GM12892 (cell line): ENCODE measurements at regions not wholly inside any gene's neighbourhood (a gene's known extent, or its start where the extent isn't known, plus 50 kb on each side); places are given as distances from the start of the nearest gene placed in this dataset.
"Not testable (repeated sequence)": the region's sequence is repeated elsewhere in the genome, so short reads cannot be mapped to it uniquely, and the experiment has no call there.

Experiments
- DNase-seq: peaks from one replicate; pipeline ENCODE4 v3.0.0; 2011; ENCODE audit not compliant: insufficient read length
- FAIRE-seq: peaks from 2 replicates; lab custom pipeline; 2011; peaks lifted over from hg19 to GRCh38; lab: Jason Lieb, UNC
- POLR2A ChIP-seq: IDR thresholded peaks from 2 replicates; pipeline ENCODE4 v1.6.1; 2011; ENCODE audit warnings: low read depth, low read length, control low read depth
- POLR2AphosphoS5 ChIP-seq: IDR thresholded peaks from 2 replicates; pipeline ENCODE4 v1.6.1; 2011; ENCODE audit warnings: low read depth, low read length, control low read depth
- TAF1 ChIP-seq: IDR thresholded peaks from 2 replicates; pipeline ENCODE4 v1.6.1; 2011; ENCODE audit warnings: low read depth, mild to moderate bottlenecking, control low read depth, low read length, borderline replicate concordance

DNA sequence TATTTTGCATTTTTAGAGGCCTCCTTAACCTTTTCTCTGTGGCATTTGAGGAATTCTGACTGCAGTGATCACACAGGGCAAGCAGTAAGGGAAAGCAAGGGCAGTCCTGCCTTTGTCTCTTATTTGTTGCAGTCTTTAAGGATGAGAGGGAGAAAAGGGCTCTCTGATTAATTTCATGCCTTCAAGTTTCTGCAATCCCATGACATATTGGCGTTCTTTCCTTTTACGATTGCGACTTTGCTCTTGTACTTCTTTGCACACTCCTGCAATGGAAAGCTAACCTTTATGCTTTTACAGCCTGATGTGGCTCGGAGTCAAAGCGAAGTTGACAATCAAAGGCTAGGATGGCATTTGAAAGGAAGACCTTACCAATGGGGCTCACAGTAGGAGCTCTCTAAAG, 698.4 kb downstream of the DNAH5 start:
- FAIRE-seq (no peak), DNase-seq (no peak)
- no peak for TF ChIP-seq POLR2AphosphoS5
- no peak for TF ChIP-seq POLR2A
- no peak for TF ChIP-seq TAF1

DNA sequence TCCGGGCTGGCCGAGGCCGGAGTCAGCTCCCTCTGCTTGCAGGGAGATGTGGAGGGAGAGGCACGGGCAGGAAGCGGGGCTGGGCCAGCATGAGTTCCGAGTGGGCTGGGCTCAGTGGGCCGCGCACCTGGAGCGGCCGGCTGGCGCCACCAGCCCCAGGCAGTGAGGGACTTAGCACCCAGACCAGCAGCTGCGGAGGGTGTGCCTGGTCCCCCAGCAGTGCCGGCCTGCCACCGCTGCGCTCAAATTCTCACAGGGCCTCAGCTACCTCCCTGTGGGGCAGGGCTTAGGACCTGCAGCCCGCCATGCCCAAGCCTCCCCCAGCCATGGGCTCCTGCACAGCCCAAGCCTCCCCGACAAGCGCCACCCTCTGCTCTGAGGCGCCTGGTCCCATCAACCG, 700.3 kb downstream of the DNAH5 start:
- no peak for FAIRE-seq
- TF ChIP-seq POLR2AphosphoS5 (no peak), POLR2A (no peak)
- DNase-seq, result no peak

DNA sequence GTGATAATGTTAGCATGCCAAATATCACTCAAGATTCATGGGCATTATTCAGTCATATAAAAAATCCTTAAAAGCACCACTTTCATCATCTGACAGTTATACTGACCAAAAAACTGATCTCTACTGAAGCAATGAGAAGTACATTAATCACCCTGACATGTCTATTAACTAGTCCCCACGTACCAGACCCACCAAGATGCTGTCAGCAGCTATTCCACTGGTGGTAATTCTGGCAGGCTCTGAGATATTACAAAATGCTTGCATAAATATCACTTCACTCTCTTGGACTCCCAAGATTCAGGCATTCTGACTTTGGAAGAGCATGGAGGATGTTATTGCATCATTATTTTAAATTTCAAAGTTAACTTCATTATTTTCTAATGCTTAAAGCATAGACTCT, 717.0 kb downstream of the DNAH5 start:
- DNase-seq, result no peak
- no peak for FAIRE-seq
- TF ChIP-seq POLR2AphosphoS5 (no peak), TAF1 (no peak), POLR2A (no peak)

DNA sequence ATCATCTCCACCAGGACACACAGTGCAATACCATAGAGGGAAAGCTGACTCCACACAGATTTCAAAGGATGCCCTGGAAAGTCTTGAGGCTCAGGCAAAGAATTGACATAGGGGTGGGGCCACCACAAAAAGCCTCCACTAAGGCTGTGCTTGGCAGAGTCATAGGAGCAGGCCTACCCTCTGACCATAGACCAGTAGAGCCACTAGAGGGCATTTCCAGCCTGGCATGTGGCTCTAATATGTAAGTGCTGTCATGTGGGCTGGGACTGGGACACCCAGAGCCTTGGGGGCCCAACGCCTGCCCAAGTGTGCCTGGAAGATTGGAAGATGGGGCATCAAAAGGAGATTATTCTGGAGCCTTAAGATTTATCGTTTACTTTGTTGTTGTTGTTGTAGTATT, 726.0 kb downstream of the DNAH5 start:
- TF ChIP-seq POLR2A (no peak), POLR2AphosphoS5 (no peak), TAF1 (no peak)
- DNase-seq (no peak), FAIRE-seq (no peak)

DNA sequence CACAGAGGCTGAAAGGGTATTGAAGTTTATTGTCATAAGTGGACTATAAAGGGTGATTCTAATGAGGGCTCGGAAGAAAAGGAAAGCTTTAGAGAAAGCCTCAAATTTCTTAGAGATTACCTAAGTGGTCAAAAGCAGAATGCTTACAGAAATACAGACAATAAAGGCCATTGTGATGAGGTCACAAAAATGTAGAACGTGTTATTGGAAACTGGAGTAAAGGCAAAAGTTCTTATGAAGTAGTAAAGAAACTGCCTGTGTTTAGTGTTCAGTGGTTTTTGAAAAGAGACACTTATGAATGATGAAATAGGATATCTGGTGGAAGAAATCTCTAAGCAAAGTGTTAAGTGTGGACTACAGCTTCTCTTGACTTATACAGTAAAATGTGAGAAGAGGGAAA, 726.9 kb downstream of the DNAH5 start:
- no peak for DNase-seq
- FAIRE-seq, result no peak
- no peak for TF ChIP-seq POLR2AphosphoS5
- no peak for TF ChIP-seq POLR2A
- no peak for TF ChIP-seq TAF1

DNA sequence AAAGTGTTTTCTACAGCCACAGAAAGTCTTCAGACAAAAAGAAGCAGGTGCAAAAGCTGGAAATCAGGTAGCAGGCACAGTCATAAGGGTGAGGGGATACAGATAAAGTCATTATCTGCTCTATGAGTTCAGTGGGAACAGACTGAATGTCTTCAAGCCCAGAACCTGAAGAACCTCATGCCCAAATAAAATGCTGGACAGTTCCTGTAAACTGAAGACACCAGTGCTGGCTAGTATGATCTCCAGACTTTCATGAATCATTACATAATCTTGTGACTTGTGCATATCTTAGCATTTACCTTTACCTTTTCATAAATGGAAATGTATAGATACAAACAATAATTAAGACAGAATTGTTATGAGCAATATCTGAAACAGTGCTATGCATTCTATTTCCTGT, 728.7 kb downstream of the DNAH5 start:
- no peak for TF ChIP-seq POLR2AphosphoS5
- TF ChIP-seq TAF1, result no peak
- no peak for TF ChIP-seq POLR2A
- no peak for FAIRE-seq
- DNase-seq, result no peak

DNA sequence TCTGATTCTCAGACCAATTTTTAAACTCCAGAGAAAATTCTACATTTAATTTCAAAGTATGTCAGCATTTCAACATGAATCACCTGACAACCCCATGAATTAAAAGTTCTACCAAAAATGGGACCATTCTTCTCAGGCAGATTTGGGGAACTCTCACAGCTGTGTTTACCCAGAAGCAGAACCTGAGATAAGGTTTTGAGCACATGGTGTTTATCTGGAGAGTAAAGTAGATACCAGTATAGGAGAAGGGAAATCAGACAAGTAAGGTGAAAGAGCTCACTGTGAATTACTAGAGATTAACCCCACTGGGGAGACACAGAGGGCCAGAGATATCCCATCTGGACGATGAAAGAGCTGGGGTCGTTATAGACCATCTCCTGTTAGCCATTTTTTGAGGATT, 729.1 kb downstream of the DNAH5 start:
- FAIRE-seq (no peak), DNase-seq (no peak)
- no peak for TF ChIP-seq POLR2AphosphoS5
- no peak for TF ChIP-seq POLR2A
- no peak for TF ChIP-seq TAF1

DNA sequence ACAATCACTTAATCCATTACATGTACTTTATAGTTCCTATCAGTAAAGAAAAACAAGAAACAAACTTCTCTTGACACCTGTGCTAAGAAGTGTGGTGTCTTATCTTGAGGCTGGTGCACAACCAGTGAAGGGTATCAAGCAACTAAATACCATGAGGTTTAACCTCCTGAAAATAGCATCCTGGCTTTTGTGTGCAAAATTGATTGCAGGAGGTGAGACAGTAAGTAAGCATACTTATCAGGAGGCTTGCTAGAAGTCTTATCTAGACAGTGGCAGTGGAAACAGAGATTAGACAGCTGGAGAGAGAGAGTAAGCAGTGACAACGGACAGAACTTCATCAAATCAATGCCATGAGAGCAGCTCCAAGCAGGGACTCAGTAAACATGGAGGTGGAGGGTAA, 730.3 kb downstream of the DNAH5 start:
- TF ChIP-seq TAF1 (no peak), POLR2A (no peak), POLR2AphosphoS5 (no peak)
- no peak for FAIRE-seq

DNA sequence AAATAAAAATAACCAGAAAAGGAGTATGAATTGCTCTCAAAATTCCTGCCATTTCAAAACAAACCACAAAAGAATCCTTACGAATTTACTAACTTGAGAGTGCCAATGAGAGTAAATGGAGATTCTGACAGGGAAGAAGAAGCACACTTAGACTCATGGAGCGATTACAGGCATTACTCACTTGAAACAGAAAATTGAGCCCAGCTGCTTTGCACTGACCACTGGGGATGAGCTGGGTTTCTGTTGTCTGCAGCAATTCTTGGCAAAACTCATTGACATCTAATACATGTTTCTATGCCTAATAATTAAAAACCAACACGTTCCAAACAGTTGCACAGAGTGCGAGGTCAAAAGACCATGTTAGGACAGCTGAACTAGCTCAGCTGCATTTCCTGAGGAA, 731.6 kb downstream of the DNAH5 start:
- FAIRE-seq (no peak), DNase-seq (no peak)

More for the DNA sequence above, 730.3 kb downstream of the DNAH5 start:
- DNase-seq, result no peak

DNA sequence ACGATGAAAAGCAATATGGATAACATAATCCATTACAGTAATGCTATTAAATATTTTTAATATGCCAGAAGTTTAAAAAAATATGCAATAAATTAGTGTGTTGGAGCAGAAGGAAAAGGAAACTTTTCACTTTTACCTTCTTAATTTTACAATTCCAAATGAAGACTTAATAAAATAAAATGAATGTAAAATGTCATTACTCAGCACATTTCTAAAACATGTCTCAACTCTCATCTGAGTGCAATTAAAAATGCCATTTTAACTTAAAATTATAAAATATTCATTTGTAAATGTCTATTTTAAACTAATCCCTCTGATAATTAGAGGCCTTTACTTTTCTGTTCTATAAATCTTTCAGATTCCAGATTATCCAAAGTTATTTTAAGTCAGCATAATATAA, 733.4 kb downstream of the DNAH5 start:
- DNase-seq (no peak), FAIRE-seq (no peak)
- TF ChIP-seq POLR2A, result no peak
- TF ChIP-seq POLR2AphosphoS5, result no peak
- no peak for TF ChIP-seq TAF1

More for the DNA sequence above, 731.6 kb downstream of the DNAH5 start:
- TF ChIP-seq TAF1 (no peak), POLR2AphosphoS5 (no peak), POLR2A (no peak)

DNA sequence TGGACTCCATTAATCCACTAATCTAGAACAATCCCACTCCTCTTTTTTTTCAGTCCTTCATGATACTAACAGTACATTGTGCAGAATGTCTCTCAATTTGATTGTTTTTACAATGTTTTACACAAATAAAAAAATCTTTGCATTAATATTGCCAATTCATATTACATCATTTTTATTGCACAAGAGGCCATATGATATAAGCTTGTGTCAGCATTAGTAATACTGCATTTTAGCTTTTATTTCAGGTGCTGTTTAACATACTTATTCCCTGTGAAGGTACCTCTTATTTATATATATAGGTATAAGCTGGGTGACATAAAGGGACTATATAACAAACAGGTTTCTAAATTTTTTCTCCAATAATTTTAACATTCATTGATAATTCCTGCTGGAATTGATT, 737.4 kb downstream of the DNAH5 start:
- FAIRE-seq (no peak), DNase-seq (no peak)
- no peak for TF ChIP-seq TAF1
- TF ChIP-seq POLR2AphosphoS5, result no peak
- TF ChIP-seq POLR2A, result no peak

DNA sequence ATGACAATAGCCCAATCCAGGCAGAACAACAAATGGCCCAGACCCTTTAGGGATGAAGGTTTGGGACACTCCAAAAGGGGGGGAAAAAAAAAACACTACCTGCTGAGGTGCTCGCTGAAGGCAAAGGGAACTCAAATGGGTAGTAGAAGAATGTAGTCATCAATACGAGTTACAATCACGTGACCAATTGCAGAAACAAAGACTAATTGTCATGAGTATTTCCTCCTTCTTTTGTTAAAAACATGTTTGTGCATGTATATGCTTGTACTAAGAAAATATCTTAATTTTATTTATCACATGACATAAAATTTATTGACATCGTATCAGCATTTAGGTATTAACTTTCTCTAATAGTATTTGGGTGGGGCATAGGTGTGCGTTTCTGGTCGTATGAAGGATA, 743.5 kb downstream of the DNAH5 start:
- FAIRE-seq, result no peak
- no peak for TF ChIP-seq TAF1
- TF ChIP-seq POLR2AphosphoS5, result no peak
- TF ChIP-seq POLR2A, result no peak
- no peak for DNase-seq

DNA sequence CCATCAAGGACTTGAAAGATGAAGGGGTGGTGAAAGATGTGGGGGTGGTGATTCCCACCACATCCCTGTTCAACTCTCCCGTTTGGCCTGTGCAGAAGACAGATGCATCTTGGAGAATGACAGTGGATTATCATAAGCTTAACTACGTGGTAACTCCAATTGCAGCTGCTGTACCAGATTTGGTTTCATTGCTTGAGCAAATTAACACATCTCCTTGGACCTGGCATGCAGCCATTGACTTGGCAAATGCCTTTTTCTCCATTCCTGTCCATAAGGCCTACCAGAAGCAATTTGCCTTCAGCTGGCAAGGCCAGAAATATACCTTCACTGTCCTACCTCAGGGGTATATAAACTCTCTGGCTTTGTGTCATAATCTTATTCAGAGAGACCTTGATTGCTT, 746.3 kb downstream of the DNAH5 start:
- FAIRE-seq, DNase-seq: not testable (repeated sequence)

DNA sequence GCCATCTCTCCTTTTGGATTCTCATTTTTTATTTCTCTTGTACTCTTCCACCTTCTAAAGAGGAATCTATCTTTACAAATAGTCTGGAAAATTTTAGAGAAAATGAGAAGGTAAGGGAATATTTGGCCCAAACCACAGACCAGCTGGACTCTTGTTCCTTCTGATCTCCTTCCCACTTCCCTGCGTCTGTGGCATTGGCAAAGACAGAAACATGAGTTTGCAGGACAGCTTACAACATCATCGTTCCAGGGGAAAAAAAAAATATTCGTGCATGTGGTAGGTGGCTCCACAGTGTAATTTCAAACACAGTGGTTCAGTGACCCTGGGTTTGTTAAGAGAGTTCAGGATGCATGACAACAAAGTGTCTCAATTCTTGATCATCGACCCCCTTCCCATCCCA, 755.0 kb downstream of the DNAH5 start:
- DNase-seq (no peak), FAIRE-seq (no peak)
- no peak for TF ChIP-seq TAF1
- no peak for TF ChIP-seq POLR2AphosphoS5
- TF ChIP-seq POLR2A, result no peak
